SH-SY5Y (cell line): ENCODE measurements at regions not wholly inside any gene's neighbourhood (a gene's known extent, or its start where the extent isn't known, plus 50 kb on each side); places are given as distances from the start of the nearest gene placed in this dataset.

ENCODE experiments used
- GATA2 ChIP-seq: IDR thresholded peaks from 2 replicates; pipeline ENCODE4 v1.6.1; 2011; ENCODE audit warnings: mild to moderate bottlenecking, low read depth, low read length
- GATA3 ChIP-seq: IDR thresholded peaks from 2 replicates; pipeline ENCODE4 v1.6.1; 2011; ENCODE audit warnings: low read depth, mild to moderate bottlenecking, low read length, moderate library complexity

GRCh38 chr6:8334113-8334512 lies 101.2 kb downstream of the SLC35B3 start:
- no peak for TF ChIP-seq GATA3
- no peak for TF ChIP-seq GATA2
